HG03442 (cell line): ENCODE measurements at regions not wholly inside any gene's neighbourhood (a gene's known extent, or its start where the extent isn't known, plus 50 kb on each side); places are given as distances from the start of the nearest gene placed in this dataset.

ENCODE experiments used
- ATAC-seq: cut with Tn5 transposase; IDR thresholded peaks from one replicate; pipeline ENCODE4 v1.9.1; 2021; ENCODE audit warnings: mild to moderate bottlenecking, moderate library complexity; ENCODE audit not compliant: unreplicated experiment

- ATAC-seq, result no peak
Measured at GRCh38 chr13:79267560-79267959, 138.5 kb downstream of the RBM26 start.

- ATAC-seq, result peak; percentile 91
Measured at GRCh38 chr13:79258489-79258888, 147.6 kb downstream of the RBM26 start.

GRCh38 chr13:79246578-79246949, 159.5 kb downstream of the RBM26 start:
- ATAC-seq, result peak; percentile 28

- peak; percentile 67 for ATAC-seq
Measured at GRCh38 chr13:79245937-79246577, 160.0 kb downstream of the RBM26 start.

GRCh38 chr13:79241697-79242096, 164.4 kb downstream of the RBM26 start:
- no peak for ATAC-seq

GRCh38 chr13:79237981-79238380, 168.1 kb downstream of the RBM26 start:
- ATAC-seq, result no peak

GRCh38 chr13:79231887-79232286, 174.2 kb downstream of the RBM26 start:
- no peak for ATAC-seq

- ATAC-seq, result no peak
Measured at GRCh38 chr13:79229761-79230160, 176.3 kb downstream of the RBM26 start.

GRCh38 chr13:79228972-79229371, 177.1 kb downstream of the RBM26 start:
- no peak for ATAC-seq

GRCh38 chr13:79227418-79227817, 178.6 kb downstream of the RBM26 start:
- ATAC-seq, result peak; percentile 95

GRCh38 chr13:79226938-79227337, 179.1 kb downstream of the RBM26 start:
- ATAC-seq, result peak; percentile 9

GRCh38 chr13:79226250-79226649, 179.8 kb downstream of the RBM26 start:
- no peak for ATAC-seq

GRCh38 chr13:79225487-79226232, 180.4 kb downstream of the RBM26 start:
- ATAC-seq, result no peak

- no peak for ATAC-seq
Measured at GRCh38 chr13:79222427-79223205, 183.4 kb downstream of the RBM26 start.

GRCh38 chr13:79212064-79212619, 193.9 kb downstream of the RBM26 start:
- ATAC-seq, result no peak

GRCh38 chr13:79211377-79211776, 194.7 kb downstream of the RBM26 start:
- no peak for ATAC-seq

GRCh38 chr13:79197933-79198332, 208.1 kb downstream of the RBM26 start:
- no peak for ATAC-seq

- ATAC-seq, result no peak
Measured at GRCh38 chr13:79196843-79197242, 209.2 kb downstream of the RBM26 start.

- no peak for ATAC-seq
Measured at GRCh38 chr13:79196366-79196765, 209.7 kb downstream of the RBM26 start.

GRCh38 chr13:79194727-79195126, 211.3 kb downstream of the RBM26 start:
- ATAC-seq, result peak; percentile 25

- peak; percentile 96 for ATAC-seq
Measured at GRCh38 chr13:79194272-79194671, 211.8 kb downstream of the RBM26 start.
